Glutamatergic neuron (in vitro differentiated cells): ENCODE measurements at regions not wholly inside any gene's neighbourhood (a gene's known extent, or its start where the extent isn't known, plus 50 kb on each side); places are given as distances from the start of the nearest gene placed in this dataset.
A peak's percentile ranks its signal among the peaks of the same experiment; 100 is the strongest.

Source experiments
- DNase-seq: peaks from one replicate; pipeline ENCODE4 v3.0.0; 2022
- H3K27ac Mint-ChIP-seq: one replicate; pipeline ENCODE4 v1.8.0; 2020; ENCODE audit warnings: mild to moderate bottlenecking, mixed read lengths, inconsistent platforms; ENCODE audit not compliant: unreplicated experiment
- H3K27me3 Mint-ChIP-seq: one replicate; pipeline ENCODE4 v1.8.0; 2020; ENCODE audit warnings: mild to moderate bottlenecking, moderate library complexity, mixed read lengths, inconsistent platforms; ENCODE audit not compliant: unreplicated experiment
- H3K36me3 Mint-ChIP-seq: one replicate; pipeline ENCODE4 v1.8.0; 2020; ENCODE audit warnings: mild to moderate bottlenecking, mixed read lengths, inconsistent platforms; ENCODE audit not compliant: unreplicated experiment
- H3K4me1 Mint-ChIP-seq: one replicate; pipeline ENCODE4 v1.8.0; 2020; ENCODE audit warnings: mild to moderate bottlenecking, low read depth, mixed read lengths, inconsistent platforms; ENCODE audit not compliant: unreplicated experiment
- H3K4me3 Mint-ChIP-seq: one replicate; pipeline ENCODE4 v1.8.0; 2020; ENCODE audit warnings: mild to moderate bottlenecking, mixed read lengths, inconsistent platforms; ENCODE audit not compliant: unreplicated experiment
- H3K9me3 Mint-ChIP-seq: one replicate; pipeline ENCODE4 v1.8.0; 2020; ENCODE audit warnings: mild to moderate bottlenecking, moderate library complexity, mixed read lengths, inconsistent platforms; ENCODE audit not compliant: unreplicated experiment
- CTCF ChIP-seq: fragments of 200-600 bp; sonication (generic); IDR thresholded peaks from one replicate; pipeline ENCODE4 v1.5.0; 2021; ENCODE audit not compliant: partially characterized antibody, unreplicated experiment

GRCh38 chr4:3850128-3850527, 83.9 kb downstream of the ADRA2C start:
- no peak for TF ChIP-seq CTCF
- peaks cover 17% of the 10 kb centered on the region for H3K36me3 Mint-ChIP-seq
- peaks cover 9% of the 10 kb centered on the region for H3K27me3 Mint-ChIP-seq
- no peak overlapping the region for H3K27ac Mint-ChIP-seq
- no peak overlapping the region for H3K4me3 Mint-ChIP-seq
- no peak for DNase-seq
- peaks cover 11% of the 10 kb centered on the region for H3K9me3 Mint-ChIP-seq
- peaks cover 7% of the 10 kb centered on the region for H3K4me1 Mint-ChIP-seq

- H3K4me1 Mint-ChIP-seq: peaks cover 7% of the 10 kb centered on the region
- peak; percentile 50 for DNase-seq
- TF ChIP-seq CTCF: no peak
- H3K27me3 Mint-ChIP-seq: peaks cover 11% of the 10 kb centered on the region
- peaks cover 17% of the 10 kb centered on the region for H3K36me3 Mint-ChIP-seq
- peaks cover 11% of the 10 kb centered on the region for H3K9me3 Mint-ChIP-seq
- H3K4me3 Mint-ChIP-seq: no peak overlapping the region
- H3K27ac Mint-ChIP-seq: no peak overlapping the region
Measured at GRCh38 chr4:3851211-3851610, 85.0 kb downstream of the ADRA2C start.

- Mint-ChIP-seq H3K4me1 (peaks cover 7% of the 10 kb centered on the region), H3K36me3 (peaks cover 17% of the 10 kb centered on the region), H3K4me3 (no peak overlapping the region), H3K27me3 (peaks cover 11% of the 10 kb centered on the region), H3K9me3 (peaks cover 11% of the 10 kb centered on the region), H3K27ac (no peak overlapping the region)
- DNase-seq: no peak
- no peak for TF ChIP-seq CTCF
Measured at GRCh38 chr4:3851881-3852280, 85.7 kb downstream of the ADRA2C start.

GRCh38 chr4:3852309-3852708, 86.1 kb downstream of the ADRA2C start:
- no peak overlapping the region for H3K4me3 Mint-ChIP-seq
- H3K9me3 Mint-ChIP-seq: peaks cover 11% of the 10 kb centered on the region
- DNase-seq: no peak
- H3K4me1 Mint-ChIP-seq: peaks cover 8% of the 10 kb centered on the region
- peaks cover 12% of the 10 kb centered on the region for H3K27me3 Mint-ChIP-seq
- no peak overlapping the region for H3K27ac Mint-ChIP-seq
- H3K36me3 Mint-ChIP-seq: peaks cover 17% of the 10 kb centered on the region
- no peak for TF ChIP-seq CTCF

GRCh38 chr4:3852711-3853110, 86.5 kb downstream of the ADRA2C start:
- peaks cover 12% of the 10 kb centered on the region for H3K4me1 Mint-ChIP-seq
- no peak for TF ChIP-seq CTCF
- peaks cover 11% of the 10 kb centered on the region for H3K9me3 Mint-ChIP-seq
- H3K4me3 Mint-ChIP-seq: no peak overlapping the region
- H3K27ac Mint-ChIP-seq: no peak overlapping the region
- peaks cover 16% of the 10 kb centered on the region for H3K27me3 Mint-ChIP-seq
- DNase-seq: no peak
- peaks cover 17% of the 10 kb centered on the region for H3K36me3 Mint-ChIP-seq
